HG02588 (cell line): ENCODE measurements at regions not wholly inside any gene's neighbourhood (a gene's known extent, or its start where the extent isn't known, plus 50 kb on each side); places are given as distances from the start of the nearest gene placed in this dataset.

Experiments
- ATAC-seq: cut with Tn5 transposase; IDR thresholded peaks from one replicate; pipeline ENCODE4 v1.9.1; 2021; ENCODE audit warnings: mild to moderate bottlenecking, moderate library complexity; ENCODE audit not compliant: unreplicated experiment

DNA sequence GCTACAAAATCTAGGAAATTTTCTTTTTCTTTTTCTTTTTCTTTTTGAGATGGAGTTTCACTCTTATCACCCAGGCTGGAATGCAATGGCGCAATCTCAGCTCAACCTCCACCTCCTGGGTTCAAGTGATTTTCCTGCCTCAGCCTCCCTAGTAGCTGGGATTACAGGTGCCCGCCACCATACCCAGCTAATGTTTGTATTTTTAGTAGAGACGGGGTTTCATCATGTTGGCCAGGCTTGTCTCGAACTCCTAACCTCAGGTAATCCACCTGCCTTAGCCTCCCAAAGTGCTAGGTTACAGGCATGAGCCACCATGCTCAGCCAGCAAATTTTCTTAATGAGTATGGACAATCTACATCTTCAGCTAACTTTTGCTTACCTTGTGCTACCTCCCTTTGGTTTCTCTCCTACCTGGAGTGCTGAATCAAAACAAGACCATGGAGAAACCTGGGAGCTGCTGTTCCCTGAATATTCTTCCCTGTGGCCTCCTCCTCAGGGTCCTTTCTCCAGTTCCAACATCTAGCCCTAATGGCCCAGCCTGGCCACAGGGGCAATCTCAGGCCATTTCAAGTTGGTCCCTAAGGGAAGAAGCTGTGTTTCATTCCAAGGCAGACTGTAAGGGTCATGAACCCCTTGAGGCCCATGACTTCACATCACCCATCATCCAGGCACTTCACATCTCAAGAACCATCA is 74.6 kb upstream of the EGLN3 start:
- ATAC-seq = no peak

DNA sequence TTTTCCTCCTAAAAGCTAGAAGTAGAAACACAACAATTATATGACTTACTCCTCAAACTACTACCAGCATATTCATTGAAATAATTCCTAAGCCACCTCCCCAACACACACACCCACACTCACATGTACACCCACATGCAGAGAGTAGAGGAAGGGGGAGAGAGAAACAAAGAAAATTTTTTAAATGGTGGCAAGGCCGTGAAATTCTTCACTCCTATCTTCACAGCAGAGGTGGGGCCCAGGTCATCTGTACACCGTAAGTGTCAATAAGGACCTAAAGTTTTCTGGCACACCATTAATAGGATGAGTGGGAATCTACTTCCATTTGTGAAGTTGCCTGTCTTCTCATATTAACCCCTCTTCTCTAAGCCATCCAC is 73.9 kb upstream of the EGLN3 start:
- no peak for ATAC-seq

DNA sequence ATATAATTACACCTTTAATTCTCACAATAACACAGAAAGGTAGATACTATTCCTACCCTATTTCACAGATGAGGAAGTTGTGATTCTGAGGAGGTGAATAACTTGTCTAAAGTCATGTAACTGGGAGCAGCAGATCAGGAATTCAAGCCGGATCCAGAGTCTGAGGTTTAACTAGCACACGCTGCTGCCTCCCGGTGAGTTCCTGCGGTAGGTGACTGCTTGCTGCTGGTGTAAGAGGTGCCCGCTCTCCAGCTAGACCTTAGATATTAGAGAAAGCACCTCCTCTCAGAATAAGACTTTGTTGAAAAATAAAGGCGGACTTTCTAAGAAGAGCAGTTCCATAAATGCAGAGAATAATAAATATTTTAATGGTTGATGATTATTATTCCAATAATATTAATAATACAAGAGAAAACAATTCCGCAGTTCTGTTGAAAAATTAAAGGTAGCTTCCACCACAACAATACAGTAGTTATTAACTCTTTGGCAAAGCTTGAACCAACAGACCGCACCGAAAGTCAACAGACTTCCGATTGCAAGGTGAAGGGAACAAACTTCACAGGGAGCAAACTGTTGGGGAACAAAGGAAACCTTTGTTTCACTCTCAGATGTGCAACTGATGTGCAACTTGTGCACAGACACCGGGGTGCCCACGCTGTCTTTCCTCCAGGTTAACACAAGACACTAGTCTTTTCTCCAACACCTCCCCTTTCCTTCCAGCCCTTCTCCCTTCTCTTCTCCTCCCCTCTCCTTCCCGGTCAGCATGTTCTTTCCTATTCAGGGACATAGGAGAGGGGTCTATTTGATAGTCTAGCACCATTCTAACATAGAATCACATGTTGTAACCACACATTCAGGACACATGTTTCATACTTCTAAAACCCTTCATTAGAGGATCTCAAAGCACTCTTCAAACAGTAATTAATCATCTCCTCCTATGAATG is 73.2 kb upstream of the EGLN3 start:
- ATAC-seq = no peak

DNA sequence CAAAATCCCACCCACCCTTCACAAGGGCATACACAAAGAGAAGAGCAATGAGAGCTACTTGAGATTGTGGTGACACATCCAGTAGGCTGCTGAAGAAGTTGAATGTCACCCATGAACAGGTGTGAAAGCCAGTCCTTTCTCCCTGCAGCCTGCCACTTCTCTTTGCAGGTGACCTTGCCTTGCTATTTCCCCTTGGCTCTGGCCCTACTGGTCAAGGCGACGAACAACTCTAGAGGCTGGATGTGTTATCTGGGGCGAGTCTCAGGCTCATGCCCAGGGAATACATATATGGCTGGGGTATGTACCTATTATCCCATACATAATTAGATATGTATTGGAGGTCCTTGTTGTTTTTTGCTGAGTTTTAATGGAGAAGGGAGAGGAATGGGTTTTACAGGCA is 70.2 kb upstream of the EGLN3 start:
- ATAC-seq = no peak

DNA sequence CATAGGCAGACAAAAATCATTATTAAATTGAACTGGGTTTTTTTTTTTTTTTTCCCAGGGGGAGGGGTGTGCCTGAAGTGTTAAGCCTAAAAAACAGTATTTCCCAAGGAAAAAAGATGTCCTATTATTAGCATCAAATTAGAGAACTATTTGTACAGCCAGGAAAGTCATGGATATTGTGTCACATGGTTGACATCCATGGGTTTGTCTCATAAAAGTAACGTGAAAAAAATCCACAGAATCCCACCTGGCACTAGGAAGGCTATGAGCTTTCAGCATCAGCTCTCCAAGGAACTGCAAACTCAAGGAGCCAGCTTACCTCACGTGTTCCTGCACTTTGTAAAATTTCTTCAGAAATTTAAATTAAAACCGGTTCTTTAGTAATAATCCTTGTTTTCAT is 69.1 kb upstream of the EGLN3 start:
- no peak for ATAC-seq

DNA sequence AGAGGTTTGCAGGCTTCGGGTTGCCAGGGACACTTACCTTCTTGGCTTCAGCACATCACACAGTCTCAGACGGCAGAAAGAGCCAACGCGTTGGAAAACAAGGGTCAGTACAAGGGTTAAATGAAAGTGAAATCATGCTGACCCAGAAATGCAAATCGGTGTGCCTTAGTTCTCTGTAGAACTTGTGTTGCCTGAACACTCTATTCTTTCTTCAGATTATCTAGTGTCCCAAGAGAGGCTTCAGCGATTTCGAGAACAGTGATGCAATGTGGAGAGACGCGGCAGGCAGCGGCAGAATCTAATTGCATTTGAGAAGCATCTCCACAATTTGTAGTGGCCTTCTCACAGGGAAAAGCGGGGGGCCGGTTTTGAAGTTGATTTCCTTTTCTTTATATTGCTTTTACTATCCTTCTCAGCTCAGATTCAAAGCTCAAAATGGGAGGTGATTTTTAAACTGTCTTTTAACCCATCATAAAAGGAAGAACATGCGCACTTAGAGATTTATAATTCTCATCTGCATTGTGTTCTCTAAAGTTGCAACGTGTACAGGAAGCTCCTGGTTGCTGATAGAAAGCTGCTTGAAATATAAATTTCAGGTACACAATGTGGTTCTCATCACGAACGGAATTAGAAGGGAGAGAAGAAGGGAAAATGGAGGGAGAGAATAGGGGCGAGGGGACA is 67.8 kb upstream of the EGLN3 start:
- peak; percentile 91 for ATAC-seq

DNA sequence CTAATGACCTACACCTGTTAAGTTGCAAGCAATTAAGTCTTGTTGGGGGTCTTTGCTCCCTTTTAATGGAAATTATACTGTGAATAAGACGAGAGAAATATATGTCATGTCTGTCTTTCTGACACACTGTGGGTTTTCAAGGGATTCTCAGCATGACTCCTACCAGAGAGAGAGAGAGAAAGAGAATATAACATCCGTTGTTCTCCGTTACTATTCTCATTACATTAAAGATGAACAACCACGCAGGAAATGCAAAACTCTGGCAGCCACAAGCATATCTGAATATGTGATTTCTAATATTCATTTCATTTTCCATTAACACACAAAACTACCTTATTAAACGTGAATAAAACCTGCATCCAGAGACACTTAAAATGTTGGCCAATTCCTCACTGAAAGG is 67.3 kb upstream of the EGLN3 start:
- no peak for ATAC-seq

DNA sequence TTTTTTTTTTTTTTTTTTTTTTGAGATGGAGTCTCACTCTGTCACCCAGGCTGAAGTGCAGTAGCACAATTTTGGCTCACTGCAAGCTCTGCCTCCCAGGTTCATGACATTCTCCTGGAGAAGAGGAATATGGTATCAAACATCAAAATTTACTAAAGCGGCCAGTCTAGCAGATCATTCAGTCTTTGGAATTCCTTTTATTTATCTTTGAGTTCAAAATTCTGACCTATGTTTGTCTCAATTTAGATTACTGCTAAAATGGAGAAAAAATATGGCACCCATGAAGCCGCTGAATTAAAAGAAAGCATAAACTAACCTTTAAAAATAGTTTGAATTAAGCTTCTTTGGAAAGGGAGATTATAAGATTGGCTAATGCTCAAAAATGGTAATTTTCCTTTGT is 64.5 kb upstream of the EGLN3 start:
- ATAC-seq = no peak

GRCh38 chr14:34014936-34015335 is 64.1 kb upstream of the EGLN3 start:
- no peak for ATAC-seq

- ATAC-seq = peak; percentile 33
These were observed 62.8 kb upstream of the EGLN3 start for GRCh38 chr14:34013721-34014060.

DNA sequence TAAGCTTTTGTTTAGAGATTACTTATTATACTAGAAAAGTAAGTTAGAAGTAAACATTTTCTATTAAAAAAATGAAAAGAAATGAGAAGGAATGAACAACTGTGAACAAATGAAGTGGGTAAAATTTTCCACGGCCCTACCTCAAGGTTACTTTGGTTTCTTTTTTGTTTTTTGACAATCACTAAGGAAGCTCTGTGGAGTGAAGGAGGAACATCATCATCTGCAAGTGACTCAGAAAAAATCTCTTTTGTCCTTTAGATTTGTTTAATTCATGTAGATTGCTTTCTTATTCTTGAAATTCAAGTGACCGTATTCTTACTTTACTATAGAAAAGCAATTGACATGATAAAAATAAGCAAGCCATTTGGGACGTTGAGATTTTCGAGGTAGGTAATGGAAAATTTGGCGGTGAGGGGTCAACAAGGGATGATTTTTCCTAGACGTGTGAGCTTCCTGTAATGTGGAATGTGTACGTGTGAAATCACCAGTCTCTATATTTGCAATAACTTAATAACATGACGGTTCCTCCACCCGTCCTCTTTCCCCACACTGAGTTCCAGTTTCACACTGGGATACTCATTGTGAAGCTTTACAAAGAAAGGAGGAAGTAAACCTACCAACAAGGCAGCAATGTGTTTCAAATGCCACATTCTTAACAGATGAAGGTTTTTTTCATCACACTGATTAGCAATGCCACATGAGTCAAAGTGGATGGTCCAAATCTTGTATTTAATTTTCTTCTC is 62.3 kb upstream of the EGLN3 start:
- ATAC-seq = peak; percentile 65

GRCh38 chr14:34012369-34012768 is 61.5 kb upstream of the EGLN3 start:
- no peak for ATAC-seq

- no peak for ATAC-seq
These were observed 59.1 kb upstream of the EGLN3 start for GRCh38 chr14:34009956-34010355.

DNA sequence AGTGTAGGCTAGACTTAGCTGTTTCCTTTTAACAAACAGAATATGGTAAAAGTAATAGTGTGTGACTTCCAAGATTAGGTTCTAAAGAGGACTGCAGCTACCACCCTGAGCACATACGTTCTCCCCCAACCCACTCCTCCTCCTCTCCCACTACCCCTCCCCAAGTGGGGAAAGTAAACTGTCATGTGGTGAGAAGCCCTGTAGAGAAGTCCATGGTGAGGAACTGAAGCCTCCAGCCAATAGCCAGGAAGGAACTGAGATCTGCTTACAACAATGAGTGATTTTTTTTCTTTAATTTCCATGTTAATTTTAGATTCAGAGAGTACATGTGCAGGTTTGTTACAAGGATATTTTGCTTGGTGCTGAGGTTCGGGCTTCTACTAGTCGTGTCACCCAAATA is 57.0 kb upstream of the EGLN3 start:
- ATAC-seq = no peak

DNA sequence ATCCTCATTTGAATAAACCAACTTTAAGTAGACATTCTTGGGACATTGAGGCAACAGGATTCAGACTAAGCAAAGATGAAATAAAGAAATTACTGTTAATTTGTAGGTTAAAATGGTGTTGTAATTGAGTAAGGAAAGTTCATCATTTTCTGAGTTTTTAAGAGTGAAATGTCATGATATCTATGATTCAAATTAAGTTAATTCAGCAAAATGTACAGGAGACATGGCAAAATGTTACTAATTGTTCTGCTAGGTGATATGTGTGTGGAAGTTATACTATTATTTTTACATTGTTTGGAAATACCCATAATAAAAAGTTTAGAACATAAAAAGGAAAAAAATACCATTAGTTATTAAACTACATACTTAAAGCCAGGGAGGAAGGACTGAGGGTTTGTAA is 55.0 kb upstream of the EGLN3 start:
- ATAC-seq = no peak

GRCh38 chr14:34004881-34005280 is 54.0 kb upstream of the EGLN3 start:
- no peak for ATAC-seq

DNA sequence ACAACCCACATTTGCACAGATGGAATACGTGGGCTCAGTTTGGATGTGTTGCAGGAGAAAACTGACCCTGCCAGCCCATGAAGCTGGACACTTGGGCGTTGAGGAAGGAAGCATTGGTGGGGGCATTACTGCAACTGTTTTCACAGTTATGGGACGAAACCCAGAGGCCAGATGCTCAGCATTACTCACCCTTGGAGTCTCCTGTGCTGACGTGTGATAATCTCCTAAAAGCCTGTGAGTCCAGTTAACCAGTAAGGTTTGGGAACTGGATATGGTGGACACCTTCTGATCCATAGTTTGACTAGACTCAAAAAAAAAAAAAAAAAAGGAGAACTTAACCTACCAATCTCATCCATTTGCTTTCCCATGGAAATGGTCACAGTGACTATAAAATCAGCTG is 52.8 kb upstream of the EGLN3 start:
- no peak for ATAC-seq

- ATAC-seq = no peak
These were observed 52.3 kb upstream of the EGLN3 start for GRCh38 chr14:34003082-34003668.
